Neural progenitor cell (in vitro differentiated cells): ENCODE measurements at regions not wholly inside any gene's neighbourhood (a gene's known extent, or its start where the extent isn't known, plus 50 kb on each side); places are given as distances from the start of the nearest gene placed in this dataset.

Experiments
- DNase-seq: peaks from one replicate; pipeline ENCODE4 v3.0.0-alpha.2; 2016; ENCODE audit warnings: low spot score
- H2AFZ ChIP-seq: fragments of 200-600 bp; sonication (generic); replicated peaks from 2 replicates; pipeline ENCODE4 v1.6.1; 2016; ENCODE audit warnings: antibody characterized with exemption
- H3F3A ChIP-seq: fragments of 200-600 bp; sonication (generic); 2 replicates; pipeline ENCODE4 v1.6.1; 2016; ENCODE audit warnings: antibody characterized with exemption, low read depth
- H3K27ac ChIP-seq: fragments of 200-600 bp; sonication (generic); 2 replicates; pipeline ENCODE4 v1.5.1; 2016; ENCODE audit warnings: mild to moderate bottlenecking
- H3K27me3 ChIP-seq: fragments of 200-600 bp; sonication (generic); 2 replicates; pipeline ENCODE4 v1.6.1; 2016; ENCODE audit warnings: mild to moderate bottlenecking, moderate library complexity
- H3K36me3 ChIP-seq: fragments of 200-600 bp; sonication (generic); 2 replicates; pipeline ENCODE4 v1.5.1; 2016
- H3K4me1 ChIP-seq: fragments of 200-600 bp; sonication (generic); 2 replicates; pipeline ENCODE4 v1.6.1; 2016; ENCODE audit warnings: mixed run types
- H3K4me2 ChIP-seq: fragments of 200-600 bp; sonication (generic); 2 replicates; pipeline ENCODE4 v1.6.1; 2016
- H3K4me3 ChIP-seq: fragments of 200-600 bp; sonication (generic); 2 replicates; pipeline ENCODE4 v1.5.1; 2016
- H3K79me2 ChIP-seq: fragments of 200-600 bp; sonication (generic); 2 replicates; pipeline ENCODE4 v1.6.1; 2016; ENCODE audit warnings: low read depth
- H3K9ac ChIP-seq: fragments of 200-600 bp; sonication (generic); 2 replicates; pipeline ENCODE4 v1.6.1; 2016
- H3K9me3 ChIP-seq: fragments of 200-600 bp; sonication (generic); 2 replicates; pipeline ENCODE4 v1.5.1; 2016; ENCODE audit warnings: low read depth
- H4K20me1 ChIP-seq: fragments of 200-600 bp; sonication (generic); 2 replicates; pipeline ENCODE4 v1.6.1; 2016; ENCODE audit warnings: low read depth
- H3K27ac Mint-ChIP-seq: 3 replicates; pipeline ENCODE4 v1.8.0; 2021; ENCODE audit warnings: mixed read lengths
- H3K27me3 Mint-ChIP-seq: 2 replicates; pipeline ENCODE4 v1.8.0; 2022; ENCODE audit warnings: low read depth, mild to moderate bottlenecking, inconsistent platforms, moderate library complexity, mixed read lengths; ENCODE audit not compliant: insufficient read depth
- H3K36me3 Mint-ChIP-seq: 3 replicates; pipeline ENCODE4 v1.8.0; 2021; ENCODE audit warnings: mixed read lengths
- H3K4me1 Mint-ChIP-seq: 3 replicates; pipeline ENCODE4 v1.8.0; 2021; ENCODE audit warnings: mixed read lengths
- H3K4me3 Mint-ChIP-seq: 3 replicates; pipeline ENCODE4 v1.8.0; 2021; ENCODE audit warnings: mild to moderate bottlenecking, moderate library complexity, mixed read lengths
- H3K9me3 Mint-ChIP-seq: 3 replicates; pipeline ENCODE4 v1.8.0; 2020; ENCODE audit warnings: mixed read lengths
- EZH2 ChIP-seq: fragments of 200-600 bp; sonication (generic); IDR thresholded peaks from 2 replicates; pipeline ENCODE4 v1.6.1; 2017; ENCODE audit warnings: antibody characterized with exemption, mild to moderate bottlenecking, moderate library complexity
- EZH2phosphoT487 ChIP-seq: fragments of 200-600 bp; sonication (generic); IDR thresholded peaks from 2 replicates; pipeline ENCODE4 v1.6.1; 2017; ENCODE audit warnings: antibody characterized with exemption
- TF ChIP-seq, protein P1 (sequence below): fragments of 200-600 bp; sonication (generic); IDR thresholded peaks from 2 replicates; pipeline ENCODE4 v1.5.1; 2017; ENCODE audit warnings: antibody characterized with exemption, mild to moderate bottlenecking

DNA sequence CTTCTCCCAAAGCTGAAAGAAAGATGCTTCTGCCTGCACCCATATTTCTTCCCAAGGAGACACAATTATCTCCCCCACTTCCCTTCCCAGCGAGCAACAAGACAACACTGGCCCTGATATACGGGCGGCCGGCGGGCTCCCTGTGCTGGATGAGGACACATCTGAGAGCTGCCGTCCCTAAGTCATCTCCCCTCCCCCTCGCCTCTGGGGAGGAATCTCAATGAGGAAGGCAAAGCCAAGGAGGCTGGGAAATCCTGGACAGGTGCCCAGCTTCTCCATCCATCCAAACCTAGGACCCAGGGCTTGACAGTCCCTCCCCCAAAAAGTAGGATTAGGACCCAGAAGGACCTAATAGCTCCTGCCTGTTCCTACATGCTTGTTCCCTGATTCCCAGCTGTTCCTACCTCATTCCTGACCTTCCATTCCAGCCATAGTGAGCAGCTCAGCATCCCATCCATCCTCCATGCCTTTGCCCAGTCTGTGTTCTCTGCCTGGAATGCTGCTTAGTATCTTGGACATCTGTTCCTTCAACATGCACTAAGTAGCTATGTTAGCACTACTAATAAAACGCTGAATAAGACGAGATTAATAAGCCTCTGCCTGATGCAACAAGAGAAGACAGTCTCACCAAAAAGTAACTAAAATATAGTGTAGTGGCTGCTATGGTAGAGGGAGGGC is 167.9 kb downstream of the CCT6B start:
- TF ChIP-seq EZH2 = no peak
- no peak for TF ChIP-seq EZH2phosphoT487
- TF ChIP-seq, protein P1, sequence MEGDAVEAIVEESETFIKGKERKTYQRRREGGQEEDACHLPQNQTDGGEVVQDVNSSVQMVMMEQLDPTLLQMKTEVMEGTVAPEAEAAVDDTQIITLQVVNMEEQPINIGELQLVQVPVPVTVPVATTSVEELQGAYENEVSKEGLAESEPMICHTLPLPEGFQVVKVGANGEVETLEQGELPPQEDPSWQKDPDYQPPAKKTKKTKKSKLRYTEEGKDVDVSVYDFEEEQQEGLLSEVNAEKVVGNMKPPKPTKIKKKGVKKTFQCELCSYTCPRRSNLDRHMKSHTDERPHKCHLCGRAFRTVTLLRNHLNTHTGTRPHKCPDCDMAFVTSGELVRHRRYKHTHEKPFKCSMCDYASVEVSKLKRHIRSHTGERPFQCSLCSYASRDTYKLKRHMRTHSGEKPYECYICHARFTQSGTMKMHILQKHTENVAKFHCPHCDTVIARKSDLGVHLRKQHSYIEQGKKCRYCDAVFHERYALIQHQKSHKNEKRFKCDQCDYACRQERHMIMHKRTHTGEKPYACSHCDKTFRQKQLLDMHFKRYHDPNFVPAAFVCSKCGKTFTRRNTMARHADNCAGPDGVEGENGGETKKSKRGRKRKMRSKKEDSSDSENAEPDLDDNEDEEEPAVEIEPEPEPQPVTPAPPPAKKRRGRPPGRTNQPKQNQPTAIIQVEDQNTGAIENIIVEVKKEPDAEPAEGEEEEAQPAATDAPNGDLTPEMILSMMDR = no peak
- peaks cover 14% of the 10 kb centered on the region for H3K27me3 Mint-ChIP-seq
- H3F3A ChIP-seq = peaks cover 6% of the 10 kb centered on the region
- no peaks in the 10 kb centered on the region for H3K9me3 ChIP-seq
- H3K4me1 ChIP-seq = peaks cover 5% of the 10 kb centered on the region
- H2AFZ ChIP-seq = no peak overlapping the region
- H3K79me2 ChIP-seq = no peaks in the 10 kb centered on the region
- no peaks in the 10 kb centered on the region for H3K9me3 Mint-ChIP-seq
- H4K20me1 ChIP-seq = peaks cover 19% of the 10 kb centered on the region
- no peaks in the 10 kb centered on the region for H3K4me1 Mint-ChIP-seq
- H3K9ac ChIP-seq = no peak overlapping the region
- no peaks in the 10 kb centered on the region for H3K36me3 ChIP-seq
- H3K36me3 Mint-ChIP-seq = no peaks in the 10 kb centered on the region
- H3K4me2 ChIP-seq = no peak overlapping the region
- no peak overlapping the region for H3K4me3 ChIP-seq
- H3K27me3 ChIP-seq = peaks cover 88% of the 10 kb centered on the region
- H3K27ac ChIP-seq = no peak overlapping the region
- H3K4me3 Mint-ChIP-seq = no peak overlapping the region
- DNase-seq = no peak
- no peak overlapping the region for H3K27ac Mint-ChIP-seq

DNA sequence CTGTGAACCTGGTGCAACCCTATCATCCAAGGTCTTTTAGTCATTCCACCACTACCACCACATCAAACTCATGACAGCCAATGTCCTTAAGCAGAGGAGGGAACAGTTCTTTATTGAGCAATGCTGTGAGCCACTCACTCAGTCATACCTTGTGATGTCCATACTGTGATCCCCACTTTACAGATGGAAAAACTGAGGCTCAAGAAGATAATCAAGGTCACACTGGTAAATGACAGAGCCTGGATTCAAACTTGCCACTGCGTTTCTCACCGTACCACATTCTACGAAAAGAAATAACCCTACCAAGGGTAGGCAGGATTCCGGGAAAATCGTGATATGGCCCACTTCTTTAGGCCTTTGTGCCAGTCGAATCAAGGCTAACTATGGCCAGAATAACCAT is 172.6 kb downstream of the CCT6B start:
- H3K4me2 ChIP-seq = no peak overlapping the region
- H3K27ac Mint-ChIP-seq = no peak overlapping the region
- H3K27me3 Mint-ChIP-seq = peaks cover 7% of the 10 kb centered on the region
- no peaks in the 10 kb centered on the region for H3K79me2 ChIP-seq
- no peak overlapping the region for H3K9ac ChIP-seq
- H3K9me3 Mint-ChIP-seq = no peaks in the 10 kb centered on the region
- no peaks in the 10 kb centered on the region for H3F3A ChIP-seq
- no peaks in the 10 kb centered on the region for H3K4me1 Mint-ChIP-seq
- no peak overlapping the region for H3K27ac ChIP-seq
- H3K4me3 Mint-ChIP-seq = no peak overlapping the region
- H3K4me3 ChIP-seq = no peak overlapping the region
- H2AFZ ChIP-seq = no peak overlapping the region
- no peaks in the 10 kb centered on the region for H3K4me1 ChIP-seq
- peaks cover 60% of the 10 kb centered on the region for H3K27me3 ChIP-seq
- no peak for DNase-seq
- TF ChIP-seq EZH2 = no peak
- TF ChIP-seq, protein P1 = no peak
- TF ChIP-seq EZH2phosphoT487 = no peak
- H3K36me3 Mint-ChIP-seq = no peaks in the 10 kb centered on the region
- no peaks in the 10 kb centered on the region for H3K36me3 ChIP-seq
- no peaks in the 10 kb centered on the region for H4K20me1 ChIP-seq
- no peaks in the 10 kb centered on the region for H3K9me3 ChIP-seq

DNA sequence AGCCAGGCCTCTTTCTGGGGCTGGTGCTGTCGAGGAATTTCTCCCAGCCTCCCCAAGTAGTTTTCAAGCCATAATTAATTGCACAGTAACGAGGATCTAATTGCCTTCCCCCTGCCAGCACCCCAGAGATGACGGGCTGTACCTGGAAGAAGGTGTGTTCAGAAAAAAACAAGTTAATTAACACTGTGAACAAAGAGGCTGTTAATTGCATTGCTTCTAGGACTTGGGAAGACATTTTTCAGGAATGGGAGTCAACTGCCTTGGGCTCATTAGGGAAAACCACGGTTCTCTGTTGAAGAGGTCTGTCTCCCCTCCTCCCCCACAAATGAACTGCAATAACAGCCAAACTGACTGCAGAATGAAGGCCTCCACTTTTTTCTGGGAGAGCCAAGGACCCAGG is 176.7 kb downstream of the CCT6B start:
- Histone ChIP-seq H3K4me2 (no peak overlapping the region), H3K4me1 (peaks cover 9% of the 10 kb centered on the region), H3K27ac (no peak overlapping the region), H2AFZ (no peak overlapping the region), H3K9me3 (no peaks in the 10 kb centered on the region), H3K79me2 (no peaks in the 10 kb centered on the region), H3K4me3 (no peak overlapping the region), H4K20me1 (no peaks in the 10 kb centered on the region), H3F3A (peaks cover 6% of the 10 kb centered on the region), H3K36me3 (no peaks in the 10 kb centered on the region), H3K9ac (no peak overlapping the region), H3K27me3 (peaks cover 26% of the 10 kb centered on the region)
- Mint-ChIP-seq H3K9me3 (no peaks in the 10 kb centered on the region), H3K4me1 (peaks cover 9% of the 10 kb centered on the region), H3K36me3 (no peaks in the 10 kb centered on the region), H3K27me3 (no peaks in the 10 kb centered on the region), H3K4me3 (no peak overlapping the region), H3K27ac (no peak overlapping the region)
- no peak for DNase-seq
- no peak for TF ChIP-seq EZH2
- TF ChIP-seq, protein P1 = no peak
- no peak for TF ChIP-seq EZH2phosphoT487
